ENCODE measurements at regions not wholly inside any gene's neighbourhood (a gene's known extent, or its start where the extent isn't known, plus 50 kb on each side); places are given as distances from the start of the nearest gene placed in this dataset.

DNA sequence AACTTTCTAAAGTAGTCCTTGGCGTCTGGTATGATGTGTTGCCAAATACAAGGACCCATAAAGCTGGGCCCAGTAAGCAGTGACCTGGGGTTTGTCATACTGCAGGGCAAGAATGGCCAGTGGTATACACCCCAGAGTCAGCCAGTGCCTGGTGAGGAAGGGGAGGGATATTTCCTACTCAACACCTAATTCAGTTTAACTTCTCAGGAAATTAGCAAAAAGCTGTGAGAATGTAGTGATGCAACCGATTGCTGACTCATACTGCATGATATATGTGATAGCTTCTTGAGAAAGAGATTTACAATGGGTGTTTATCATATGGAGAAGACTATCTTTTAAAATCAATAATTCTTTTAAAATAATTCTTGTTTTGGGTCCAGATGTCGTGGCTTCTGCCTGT is 889.3 kb upstream of the CELF2 start:
- no peak for DNase-seq (ENCODE audit: low spot score)

DNA sequence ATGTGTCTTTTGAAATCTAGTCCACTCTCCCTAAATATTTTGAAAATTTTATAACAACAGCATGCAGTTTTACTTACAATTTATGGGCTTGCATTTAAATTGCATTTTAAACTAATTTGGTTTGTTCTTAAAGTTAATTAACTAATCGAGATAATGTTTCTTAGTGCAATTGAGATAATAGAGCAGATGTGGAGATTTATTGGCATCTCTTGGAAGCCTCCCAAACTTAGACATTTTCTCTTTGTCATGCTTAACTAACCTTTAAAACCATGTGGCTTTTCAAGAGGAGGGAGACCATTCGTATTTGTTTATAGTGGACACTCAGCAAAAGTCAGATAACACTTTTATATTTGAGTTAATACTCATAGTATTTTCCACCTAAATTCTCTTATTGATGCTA is 887.0 kb upstream of the CELF2 start:
- no peak for DNase-seq (ENCODE audit: low spot score)

DNA sequence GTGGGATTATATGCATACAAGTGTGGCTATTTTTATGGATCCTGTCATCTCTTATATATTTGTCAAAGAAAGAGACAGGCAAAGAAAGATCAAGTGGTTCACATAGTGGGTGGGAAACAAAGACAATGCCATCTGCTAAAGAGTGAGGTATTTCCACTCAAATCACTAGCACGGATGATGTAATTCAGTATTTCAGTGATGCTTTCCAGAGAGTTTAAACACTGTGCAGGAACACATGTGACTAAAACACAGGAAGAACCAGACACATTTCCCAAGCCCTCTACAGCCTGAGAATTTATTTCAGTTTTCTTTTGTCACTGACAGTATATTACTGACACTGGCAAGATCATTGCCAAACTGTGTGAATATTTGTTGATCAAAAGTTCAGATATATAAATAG is 885.7 kb upstream of the CELF2 start:
- no peak for DNase-seq (ENCODE audit: low spot score)

DNA sequence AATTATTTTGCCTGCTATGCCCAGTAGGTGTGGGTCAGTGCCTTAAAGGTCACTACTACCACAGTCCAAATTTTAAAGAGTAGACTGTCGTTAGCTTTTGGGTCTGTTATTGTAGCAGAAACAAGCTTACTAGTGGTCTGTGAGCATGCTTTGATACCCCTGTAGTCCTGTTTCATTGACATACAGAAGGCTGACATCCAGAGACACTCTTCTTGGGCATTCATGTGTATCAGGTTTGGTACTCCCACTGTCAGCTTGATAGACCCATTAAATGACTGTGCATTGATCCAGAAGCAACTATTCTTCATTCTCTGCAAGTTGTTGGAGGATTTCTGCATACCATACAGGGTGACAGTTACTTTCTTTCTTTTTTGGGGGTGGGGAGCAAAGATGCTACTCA is 884.4 kb upstream of the CELF2 start:
- no peak for DNase-seq (ENCODE audit: low spot score)

DNA sequence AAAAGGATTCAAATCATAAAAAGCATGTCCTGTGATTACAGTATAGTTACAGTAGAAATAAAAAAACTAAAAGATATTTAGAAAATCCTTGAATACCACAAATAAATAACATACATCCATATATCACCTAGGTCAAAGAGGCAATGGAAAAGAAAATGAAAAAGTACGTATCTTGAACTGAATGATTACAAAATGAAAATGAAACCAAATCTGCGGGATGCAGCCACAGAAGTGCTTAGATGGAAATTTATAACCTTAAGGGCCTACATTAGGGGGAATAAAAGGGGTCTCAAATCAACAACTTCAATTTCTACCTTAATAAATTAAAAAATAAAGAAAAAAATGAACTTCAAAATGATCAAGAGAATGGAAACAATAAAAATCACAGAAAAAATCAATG is 879.0 kb upstream of the CELF2 start:
- no peak for DNase-seq (ENCODE audit: low spot score)

DNA sequence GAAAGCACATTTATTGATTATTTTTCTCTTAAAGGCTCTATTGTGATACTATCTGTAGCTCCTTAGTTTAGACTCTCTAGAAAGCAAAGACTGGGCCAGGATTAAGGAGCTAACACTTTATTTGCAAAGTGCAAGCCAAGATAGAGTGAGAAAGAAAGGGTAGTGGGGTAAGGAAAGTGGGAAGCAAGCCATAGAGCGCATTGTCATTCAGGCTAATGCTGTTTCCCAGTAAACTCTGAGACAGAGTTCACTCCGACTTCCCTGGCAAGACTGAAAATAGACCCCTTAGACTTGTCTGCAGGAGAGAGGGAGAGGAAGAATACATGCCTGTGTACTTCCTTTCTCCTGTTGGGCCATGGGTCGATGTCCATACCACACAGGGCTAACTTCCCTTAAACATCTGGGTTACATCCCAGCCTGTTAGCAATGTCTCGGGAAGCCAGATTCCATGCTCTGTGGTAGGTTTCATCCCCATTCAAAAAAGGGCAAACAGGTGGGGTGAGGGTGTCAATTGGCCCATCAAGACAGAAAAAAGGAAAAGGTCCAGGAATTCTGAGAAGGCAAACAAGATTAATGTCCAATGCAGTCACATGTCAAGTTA is 875.8 kb upstream of the CELF2 start:
- no peak for DNase-seq (ENCODE audit: low spot score)

DNA sequence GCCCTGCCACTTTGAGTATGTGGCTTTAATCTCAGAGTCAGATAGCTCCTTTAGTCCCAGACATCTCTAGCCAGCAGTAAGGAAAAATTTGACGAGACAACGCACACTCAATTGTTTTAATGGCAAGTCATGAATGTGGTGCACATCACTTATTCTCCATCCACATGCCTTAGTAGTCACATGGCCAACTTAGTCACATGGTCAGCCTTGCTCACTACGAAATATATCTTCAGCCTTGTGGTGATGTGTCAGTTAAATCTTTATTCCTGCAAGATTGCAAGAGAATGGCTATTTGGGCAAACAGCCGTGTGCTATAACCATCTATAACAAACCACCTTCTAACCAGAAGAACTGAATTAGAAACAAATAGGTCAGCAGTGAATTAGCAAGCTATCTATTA is 871.1 kb upstream of the CELF2 start:
- DNase-seq (ENCODE audit: low spot score): no peak

DNA sequence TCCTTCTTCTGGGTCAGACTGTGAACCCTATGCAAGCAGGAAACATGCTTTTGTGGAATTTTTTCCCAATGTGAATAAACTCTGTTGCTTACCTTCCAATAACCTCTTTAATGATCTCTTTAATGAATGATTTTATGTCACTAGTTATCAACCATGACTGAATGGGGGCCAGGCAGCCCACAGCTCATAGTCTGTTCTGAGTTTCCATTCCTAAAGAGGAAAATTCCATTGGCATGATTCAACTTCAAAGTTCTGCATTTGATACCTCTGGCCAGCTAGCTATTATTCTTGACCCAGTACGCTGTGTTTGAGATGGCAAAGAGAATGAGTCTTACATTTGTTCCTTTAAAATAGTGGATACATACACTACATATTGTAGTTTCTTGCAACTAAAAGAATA is 867.8 kb upstream of the CELF2 start:
- no peak for DNase-seq (ENCODE audit: low spot score)

DNA sequence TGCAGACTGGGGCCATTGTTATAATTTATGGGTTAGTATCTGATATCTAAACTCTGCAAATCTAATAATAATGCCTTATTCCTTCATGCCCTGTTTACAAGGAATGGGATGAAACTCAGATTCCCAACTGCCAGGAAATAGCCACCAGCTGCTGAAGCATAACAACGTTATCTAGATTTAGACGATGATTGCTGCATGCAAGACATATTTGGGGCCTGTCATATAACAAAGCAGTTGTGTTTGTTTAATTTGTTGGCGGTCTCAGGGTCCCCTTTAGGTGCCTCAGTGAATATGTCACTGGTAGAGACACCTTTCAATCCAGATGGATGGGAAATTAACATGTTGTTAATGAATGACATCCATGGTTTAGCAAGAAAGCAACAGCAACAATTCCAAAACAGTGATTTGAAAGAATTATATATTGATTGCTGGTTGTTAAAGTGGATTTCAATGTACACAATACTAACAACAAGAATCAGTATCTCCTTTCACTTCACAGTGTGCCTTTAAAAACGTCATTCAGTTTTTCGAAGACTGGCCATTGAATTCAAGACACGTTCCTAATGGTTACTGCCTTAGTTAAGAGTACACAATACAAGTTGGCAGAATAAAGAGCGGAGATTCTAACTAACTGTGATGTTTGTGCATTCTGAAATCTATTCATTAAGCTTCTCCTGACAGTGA is 860.6 kb upstream of the CELF2 start:
- no peak for DNase-seq (ENCODE audit: low spot score)

DNA sequence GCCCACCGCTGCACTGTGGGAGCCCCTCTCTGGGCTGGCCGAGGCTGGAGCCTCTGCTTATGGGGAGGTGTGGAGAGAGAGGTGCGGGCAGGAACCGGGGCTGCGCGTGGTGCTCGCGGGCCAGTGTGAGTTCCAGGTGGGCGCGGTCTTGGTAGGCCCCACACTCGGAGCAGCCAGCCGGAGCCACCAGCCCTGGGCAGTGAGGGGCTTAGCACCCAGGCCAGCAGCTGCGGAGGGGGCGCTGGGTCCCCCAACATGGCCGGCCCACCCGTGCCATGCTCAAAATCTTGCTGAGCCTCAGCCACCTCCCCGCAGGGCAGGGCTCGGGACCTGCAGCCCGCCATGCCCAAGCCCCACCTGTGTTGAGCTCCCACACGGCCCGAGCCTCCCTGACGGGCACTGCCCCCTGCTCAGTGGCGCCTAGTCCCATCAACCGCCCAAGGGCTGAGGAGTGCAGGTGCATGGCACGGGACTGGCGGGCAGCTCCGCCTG is 856.8 kb upstream of the CELF2 start:
- DNase-seq (ENCODE audit: low spot score): no peak

DNA sequence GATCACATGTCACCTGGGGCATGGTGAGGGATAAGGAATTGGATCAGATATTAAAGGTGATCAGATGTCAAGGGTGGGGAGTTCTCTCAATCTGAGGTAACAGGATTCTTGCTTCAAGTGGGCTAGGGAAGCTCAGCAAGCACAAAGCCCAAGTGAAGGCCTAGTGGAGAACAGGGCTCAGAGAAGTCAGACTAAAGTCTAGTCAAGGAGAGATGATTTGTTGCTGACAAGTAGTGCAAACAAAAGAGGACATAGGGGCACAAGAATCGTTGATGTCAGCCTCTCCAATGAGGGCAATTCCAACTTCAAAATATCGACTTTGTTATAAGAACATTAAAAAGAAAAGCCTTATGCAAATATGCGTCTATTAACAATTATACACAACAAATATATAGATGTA is 852.8 kb upstream of the CELF2 start:
- DNase-seq (ENCODE audit: low spot score): no peak

DNA sequence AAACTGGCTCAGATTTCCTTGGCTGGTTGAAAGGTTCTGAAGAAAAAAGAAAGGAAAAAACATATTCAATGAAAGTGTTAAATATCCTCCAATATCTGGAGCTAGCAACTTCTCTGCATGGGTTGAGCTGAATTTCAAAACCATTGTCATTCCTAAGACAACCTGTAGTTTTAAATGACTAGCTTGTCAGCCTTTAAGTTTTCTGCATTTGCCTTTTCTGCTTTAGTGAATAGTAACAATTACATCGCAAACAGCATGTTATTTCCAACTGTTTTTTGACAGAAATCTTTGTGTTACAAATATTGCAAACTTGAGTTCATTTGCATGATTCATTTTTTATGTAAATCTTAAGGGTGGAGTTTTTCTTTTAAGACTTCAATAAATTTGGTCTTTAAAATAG is 852.3 kb upstream of the CELF2 start:
- no peak for DNase-seq (ENCODE audit: low spot score)

DNA sequence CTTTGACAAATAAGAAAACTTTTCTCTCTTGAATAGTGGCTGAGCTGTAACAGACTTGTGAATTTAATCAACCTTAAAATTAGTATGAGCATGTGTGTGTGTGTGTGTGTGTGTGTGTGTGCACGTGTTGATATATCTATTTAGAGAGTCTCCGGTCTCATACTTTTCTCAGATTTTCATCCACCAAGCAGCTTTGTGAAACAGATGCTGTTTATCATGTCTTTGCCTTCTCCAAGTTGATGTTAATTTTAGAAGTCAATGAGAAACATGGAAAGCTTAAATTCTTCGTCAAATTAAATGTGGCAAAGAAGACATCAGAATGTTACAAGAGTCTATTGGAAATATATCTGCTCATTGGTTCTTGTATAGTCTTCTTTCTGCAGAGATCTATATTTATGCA is 839.2 kb upstream of the CELF2 start:
- no peak for DNase-seq (ENCODE audit: low spot score)

DNA sequence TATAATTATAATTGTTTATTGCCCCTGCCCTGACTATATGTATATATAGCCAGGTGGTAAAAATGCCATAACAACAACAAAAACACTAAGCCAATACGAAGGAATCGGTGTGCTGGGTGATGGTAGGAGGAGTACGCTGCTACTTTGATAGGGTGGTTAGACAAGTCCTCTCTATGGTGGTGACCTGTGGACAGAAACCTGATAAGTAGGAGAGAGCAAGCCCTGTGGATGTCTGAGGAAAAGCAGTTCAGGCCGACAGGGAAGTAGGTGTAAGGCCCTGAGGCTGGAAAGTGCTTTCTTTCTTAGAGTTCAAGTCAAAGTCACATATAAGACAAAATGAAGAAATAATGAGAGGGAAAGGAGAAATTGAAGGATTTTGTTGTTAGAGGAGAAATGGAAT is 823.8 kb upstream of the CELF2 start:
- no peak for DNase-seq (ENCODE audit: low spot score)

DNA sequence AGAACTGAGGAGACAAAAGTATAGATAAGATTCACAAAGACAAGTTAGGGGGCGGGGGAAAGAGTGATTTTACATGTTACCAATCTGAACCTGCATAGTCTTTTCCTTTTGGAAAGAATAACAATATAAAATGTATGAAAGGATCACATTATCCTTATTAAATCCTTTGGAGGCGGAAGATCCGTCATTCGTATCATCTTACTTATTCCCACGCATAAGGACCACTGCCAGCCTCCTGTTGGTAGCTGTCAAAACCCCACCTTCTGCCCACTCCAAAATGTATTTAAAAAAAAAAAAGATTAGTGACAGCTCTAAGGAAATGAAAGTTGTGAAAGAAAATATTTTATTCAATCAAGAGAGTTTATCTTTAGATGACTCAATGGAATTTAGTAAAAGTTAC is 821.0 kb upstream of the CELF2 start:
- DNase-seq (ENCODE audit: low spot score): no peak

DNA sequence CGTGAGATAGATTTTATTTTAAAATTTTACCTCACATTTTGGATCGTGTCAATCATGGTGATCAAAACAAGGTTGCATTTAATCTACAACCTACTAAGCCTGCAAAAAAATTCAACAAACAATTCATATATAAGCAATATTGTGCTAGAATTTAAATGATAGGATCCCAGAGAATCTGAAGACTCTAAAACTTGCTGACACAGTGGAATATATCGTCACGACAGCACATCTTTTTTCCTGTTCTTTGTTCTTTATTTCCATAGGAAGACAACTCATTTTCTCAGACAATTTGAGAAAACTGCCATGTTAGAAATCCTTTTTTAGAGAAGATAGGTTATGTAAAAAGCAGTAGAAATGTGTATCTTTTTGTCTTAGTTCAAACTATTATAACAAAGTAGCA is 820.2 kb upstream of the CELF2 start:
- no peak for DNase-seq (ENCODE audit: low spot score)

DNA sequence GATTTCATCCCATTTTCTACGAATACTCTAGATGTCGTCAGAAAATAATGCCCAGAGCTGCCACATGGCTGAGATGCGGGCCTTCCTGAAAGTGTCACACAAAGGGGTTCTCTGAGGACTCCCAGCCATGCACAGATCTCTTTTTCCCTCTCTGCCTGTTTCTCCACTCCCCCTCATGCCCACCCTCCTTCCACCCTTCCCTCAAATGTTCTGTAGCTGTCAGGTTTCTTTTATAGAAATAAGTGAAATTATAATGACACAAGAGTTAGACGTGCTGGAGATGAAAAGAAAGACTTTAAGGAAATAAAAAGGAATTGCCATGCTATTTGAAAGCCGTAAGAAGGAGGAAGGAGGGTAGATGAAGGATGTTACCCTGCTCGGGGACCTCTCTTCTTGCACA is 819.3 kb upstream of the CELF2 start:
- DNase-seq (ENCODE audit: low spot score): no peak

DNA sequence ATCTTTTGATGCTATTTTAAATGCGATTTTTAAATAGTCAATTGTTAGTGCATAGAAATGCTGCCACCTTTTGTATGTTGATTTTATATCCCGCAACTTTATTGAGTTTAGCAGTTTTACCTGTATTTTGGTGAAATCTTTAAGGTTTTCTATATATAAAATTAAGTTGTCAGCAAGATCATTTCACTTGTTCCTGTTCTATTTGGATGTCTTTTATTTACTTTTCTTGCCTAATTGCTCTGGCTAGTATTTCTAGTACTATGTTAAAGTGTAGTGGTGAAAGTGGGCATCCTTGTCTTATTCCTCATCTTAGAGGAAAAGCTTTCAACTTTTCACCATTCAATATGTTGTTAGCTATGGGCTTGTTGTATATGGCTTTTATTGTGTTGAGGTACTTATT is 813.3 kb upstream of the CELF2 start:
- DNase-seq (ENCODE audit: low spot score): no peak

DNA sequence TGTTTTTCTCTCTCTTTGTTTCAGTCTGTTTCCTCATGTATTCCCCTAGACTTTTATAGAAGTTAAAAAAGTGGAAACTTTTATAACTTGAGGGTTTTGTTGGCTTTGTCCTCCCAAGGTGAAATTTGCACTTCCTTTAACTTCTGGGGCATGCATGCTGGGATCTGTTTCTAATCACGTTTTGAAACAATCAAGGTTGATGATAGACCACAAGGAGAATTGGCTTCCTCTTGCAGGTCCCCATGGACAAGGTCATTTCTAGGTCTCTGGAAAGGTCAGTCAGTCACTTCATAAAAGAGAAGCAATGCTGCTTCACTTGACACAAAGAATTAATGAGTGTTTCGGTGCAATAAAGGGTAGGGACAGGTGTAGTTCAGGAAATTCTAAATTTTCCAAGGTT is 811.8 kb upstream of the CELF2 start:
- no peak for DNase-seq (ENCODE audit: low spot score)

DNA sequence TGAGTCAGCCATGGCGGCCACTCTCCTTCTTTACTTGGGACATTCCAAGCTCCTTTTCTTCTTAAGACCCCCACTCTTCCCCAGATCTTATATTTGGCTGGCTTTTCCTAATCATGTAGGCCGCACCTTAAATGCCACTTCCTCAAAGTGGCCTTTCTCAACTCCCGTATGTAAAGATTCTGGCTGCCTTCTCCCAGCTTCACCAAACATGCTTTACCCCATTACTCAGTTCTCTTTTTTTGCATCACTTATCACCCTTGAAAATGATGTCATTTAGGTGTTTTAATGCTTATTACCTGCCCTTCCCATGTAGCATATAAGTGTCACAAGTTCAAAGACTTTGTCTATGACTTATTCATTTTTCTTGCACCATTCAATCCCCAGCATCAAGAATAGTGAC is 810.1 kb upstream of the CELF2 start:
- no peak for DNase-seq (ENCODE audit: low spot score)

DNA sequence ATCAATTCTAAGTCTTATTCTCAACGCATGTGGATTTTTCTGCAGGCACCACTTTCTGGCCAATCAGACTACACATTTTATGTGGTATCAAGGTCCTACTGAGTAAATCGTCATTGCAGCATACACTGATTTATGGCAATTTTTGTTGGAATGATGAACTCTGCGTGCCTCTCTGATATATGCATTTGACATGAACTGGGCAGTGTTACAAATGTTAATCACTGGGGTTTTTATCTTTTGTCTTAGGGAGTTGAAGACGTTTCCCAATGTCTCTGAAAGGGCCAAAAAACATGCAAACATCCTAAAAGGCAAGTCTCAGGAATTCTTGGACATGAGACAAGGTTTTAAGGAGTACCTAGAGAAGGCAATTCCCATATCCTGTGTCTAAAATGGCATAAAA is 809.5 kb upstream of the CELF2 start:
- no peak for DNase-seq (ENCODE audit: low spot score)

DNA sequence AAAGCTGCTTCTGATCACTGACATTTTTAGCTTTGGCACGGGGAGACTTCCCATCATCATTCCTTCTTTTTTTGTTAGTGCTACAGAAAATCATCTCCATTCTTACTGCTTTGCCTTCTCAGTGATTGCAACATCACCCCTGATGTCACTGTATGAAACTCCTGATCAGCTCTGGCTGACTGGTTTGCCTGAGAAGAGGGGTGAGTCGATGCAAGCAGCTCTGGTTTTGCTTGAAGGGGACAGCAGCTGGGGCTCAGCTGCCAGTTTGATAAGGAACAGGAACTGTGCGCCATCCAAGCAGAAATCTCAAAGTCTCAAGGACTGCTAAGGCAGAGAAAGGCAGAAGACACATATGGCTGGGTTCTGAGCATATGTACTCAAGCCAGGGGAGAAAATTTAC is 808.5 kb upstream of the CELF2 start:
- no peak for DNase-seq (ENCODE audit: low spot score)

DNA sequence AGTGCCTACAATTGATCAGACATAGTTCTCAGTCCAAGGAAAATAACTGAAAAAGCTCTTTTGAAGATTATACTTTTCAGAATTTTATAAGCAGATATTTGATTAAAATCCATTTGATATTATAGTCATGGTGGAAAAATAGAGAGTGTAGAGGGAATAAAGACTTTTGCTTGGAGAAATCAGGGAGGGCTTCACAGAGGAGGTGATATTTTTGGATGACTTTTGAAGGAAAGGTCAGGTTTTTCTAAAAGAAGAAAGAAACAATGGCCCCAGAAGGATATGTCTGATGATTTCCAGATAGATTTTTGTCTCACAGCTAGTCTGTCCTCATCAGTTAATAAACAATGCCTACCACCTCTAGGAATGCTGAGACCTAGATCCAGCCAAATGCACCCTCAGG is 806.3 kb upstream of the CELF2 start:
- no peak for DNase-seq (ENCODE audit: low spot score)

DNA sequence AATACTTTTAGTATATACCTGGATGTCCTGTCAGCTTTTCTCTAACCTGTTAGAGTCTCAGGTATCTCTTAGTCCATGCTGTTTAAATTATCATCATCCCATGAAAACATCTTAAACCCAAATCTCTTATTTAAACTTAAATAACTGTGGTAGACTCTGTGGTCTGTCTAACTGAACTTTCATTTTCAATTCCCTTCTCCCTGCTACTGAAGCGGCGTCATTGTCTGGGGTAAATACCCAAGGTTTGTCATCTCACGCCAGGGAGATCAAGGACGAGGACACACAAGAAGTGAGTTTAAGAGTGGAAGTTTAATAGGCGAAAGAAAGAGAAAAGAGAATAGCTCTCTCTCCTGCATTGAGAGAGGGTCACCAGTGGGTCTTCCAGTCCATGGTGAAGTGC is 804.4 kb upstream of the CELF2 start:
- DNase-seq (ENCODE audit: low spot score): no peak

All from COLO829 (cell line).